Smooth muscle cell (in vitro differentiated cells): ENCODE measurements at regions not wholly inside any gene's neighbourhood (a gene's known extent, or its start where the extent isn't known, plus 50 kb on each side); places are given as distances from the start of the nearest gene placed in this dataset.

Experiments used
- DNase-seq: peaks from one replicate; lab custom pipeline; 2025; ENCODE audit not compliant: unreplicated experiment; lab: John Stamatoyannopoulos, UW
- H2AFZ ChIP-seq: fragments of 200-600 bp; sonication (generic); 2 replicates; pipeline ENCODE4 v1.6.0; 2016; ENCODE audit warnings: antibody characterized with exemption, low read depth, mild to moderate bottlenecking
- H3F3A ChIP-seq: fragments of 200-600 bp; sonication (generic); 2 replicates; pipeline ENCODE4 v1.6.0; 2017; ENCODE audit warnings: antibody characterized with exemption, low read depth
- H3K27ac ChIP-seq: fragments of 200-600 bp; sonication (generic); 2 replicates; pipeline ENCODE4 v1.5.1; 2016; ENCODE audit warnings: low read depth, mild to moderate bottlenecking
- H3K27me3 ChIP-seq: fragments of 200-600 bp; sonication (generic); 2 replicates; pipeline ENCODE4 v1.6.1; 2016; ENCODE audit warnings: low read depth, mild to moderate bottlenecking
- H3K36me3 ChIP-seq: fragments of 200-600 bp; sonication (generic); 2 replicates; pipeline ENCODE4 v1.5.1; 2016; ENCODE audit warnings: low read depth
- H3K4me1 ChIP-seq: fragments of 200-600 bp; sonication (generic); 2 replicates; pipeline ENCODE4 v1.5.1; 2016; ENCODE audit warnings: low read depth
- H3K4me2 ChIP-seq: fragments of 200-600 bp; sonication (generic); 2 replicates; pipeline ENCODE4 v1.6.0; 2016; ENCODE audit warnings: mild to moderate bottlenecking
- H3K4me3 ChIP-seq: fragments of 200-600 bp; sonication (generic); 2 replicates; pipeline ENCODE4 v1.5.1; 2016; ENCODE audit warnings: mild to moderate bottlenecking
- H3K79me2 ChIP-seq: fragments of 200-600 bp; sonication (generic); 2 replicates; pipeline ENCODE4 v1.6.0; 2016; ENCODE audit warnings: low read depth, mild to moderate bottlenecking
- H3K9ac ChIP-seq: fragments of 200-600 bp; sonication (generic); 2 replicates; pipeline ENCODE4 v1.6.0; 2016; ENCODE audit warnings: low read depth
- H3K9me3 ChIP-seq: fragments of 200-600 bp; sonication (generic); replicated peaks from 2 replicates; pipeline ENCODE4 v1.5.1; 2016; ENCODE audit warnings: low read depth
- H4K20me1 ChIP-seq: fragments of 200-600 bp; sonication (generic); 2 replicates; pipeline ENCODE4 v1.6.0; 2016; ENCODE audit warnings: low read depth
- WGBS: methylation state at CpG from one replicate; pipeline ENCODE4 v1.1.7; 2016; ENCODE audit warnings: low lambda C conversion rate; 5-methylcytosine and 5-hydroxymethylcytosine counted together
- TF ChIP-seq, protein P1 (sequence below): fragments of 200-600 bp; sonication (generic); IDR thresholded peaks from 2 replicates; pipeline ENCODE4 v1.5.1; 2017; ENCODE audit warnings: borderline replicate concordance, mild to moderate bottlenecking, antibody characterized with exemption; ENCODE audit not compliant: insufficient read depth, poor library complexity, severe bottlenecking

DNA sequence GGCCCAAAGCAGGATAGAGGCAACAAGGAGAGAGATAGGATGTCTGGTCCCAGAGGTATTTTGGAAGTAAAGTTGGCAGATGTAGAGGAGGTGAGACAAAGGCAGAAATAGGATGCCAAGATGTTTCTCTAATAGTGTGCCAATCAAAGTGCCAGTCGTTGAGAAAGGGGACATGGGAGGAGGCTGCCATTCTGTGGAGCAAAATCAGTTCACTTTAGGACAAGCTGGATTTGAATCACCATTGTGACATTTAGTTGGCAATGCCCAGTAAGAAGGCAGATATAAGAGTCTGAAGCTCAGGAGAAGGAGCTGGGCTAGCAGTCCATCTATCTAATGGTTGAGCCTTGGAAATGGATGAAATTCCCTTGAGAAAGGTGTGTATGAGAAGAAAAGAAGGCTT, 53.8 kb downstream of the ADRB2 start:
- Histone ChIP-seq H3K36me3 (no peaks in the 10 kb centered on the region), H3K4me2 (no peak overlapping the region), H3K4me3 (no peak overlapping the region), H3K27ac (no peak overlapping the region), H4K20me1 (no peaks in the 10 kb centered on the region), H2AFZ (no peak overlapping the region), H3K9me3 (no peaks in the 10 kb centered on the region), H3K27me3 (peaks cover 3% of the 10 kb centered on the region), H3K79me2 (no peaks in the 10 kb centered on the region), H3F3A (no peaks in the 10 kb centered on the region), H3K9ac (no peak overlapping the region), H3K4me1 (no peaks in the 10 kb centered on the region)
- TF ChIP-seq, protein P1, sequence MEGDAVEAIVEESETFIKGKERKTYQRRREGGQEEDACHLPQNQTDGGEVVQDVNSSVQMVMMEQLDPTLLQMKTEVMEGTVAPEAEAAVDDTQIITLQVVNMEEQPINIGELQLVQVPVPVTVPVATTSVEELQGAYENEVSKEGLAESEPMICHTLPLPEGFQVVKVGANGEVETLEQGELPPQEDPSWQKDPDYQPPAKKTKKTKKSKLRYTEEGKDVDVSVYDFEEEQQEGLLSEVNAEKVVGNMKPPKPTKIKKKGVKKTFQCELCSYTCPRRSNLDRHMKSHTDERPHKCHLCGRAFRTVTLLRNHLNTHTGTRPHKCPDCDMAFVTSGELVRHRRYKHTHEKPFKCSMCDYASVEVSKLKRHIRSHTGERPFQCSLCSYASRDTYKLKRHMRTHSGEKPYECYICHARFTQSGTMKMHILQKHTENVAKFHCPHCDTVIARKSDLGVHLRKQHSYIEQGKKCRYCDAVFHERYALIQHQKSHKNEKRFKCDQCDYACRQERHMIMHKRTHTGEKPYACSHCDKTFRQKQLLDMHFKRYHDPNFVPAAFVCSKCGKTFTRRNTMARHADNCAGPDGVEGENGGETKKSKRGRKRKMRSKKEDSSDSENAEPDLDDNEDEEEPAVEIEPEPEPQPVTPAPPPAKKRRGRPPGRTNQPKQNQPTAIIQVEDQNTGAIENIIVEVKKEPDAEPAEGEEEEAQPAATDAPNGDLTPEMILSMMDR: no peak
- WGBS: 92% methylated on average over 1 of the region's 1 CpG
- DNase-seq: no peak

DNA sequence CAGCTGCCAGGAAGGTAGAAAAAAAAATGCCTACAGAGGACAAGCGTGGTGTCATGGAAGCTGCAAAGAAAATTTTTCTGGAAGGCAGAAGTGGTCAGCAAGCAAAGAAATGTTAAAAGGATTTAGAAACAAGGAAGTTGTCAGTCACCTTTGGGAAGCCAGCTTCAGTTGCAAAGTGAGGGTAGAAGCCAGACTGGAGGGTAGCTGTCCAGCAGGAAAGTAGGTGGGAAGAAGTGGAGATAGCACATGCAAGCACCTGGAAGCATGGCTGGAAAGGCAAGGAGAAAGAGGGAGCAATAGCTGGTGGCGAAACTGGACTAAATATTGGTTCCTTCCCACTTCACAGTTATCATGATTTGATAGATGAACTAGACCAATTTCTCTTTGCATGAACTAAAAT, 54.3 kb downstream of the ADRB2 start:
- Histone ChIP-seq H3K4me3 (no peak overlapping the region), H3K4me1 (no peaks in the 10 kb centered on the region), H2AFZ (no peak overlapping the region), H3K9me3 (no peaks in the 10 kb centered on the region), H3F3A (no peaks in the 10 kb centered on the region), H4K20me1 (no peaks in the 10 kb centered on the region), H3K27ac (no peak overlapping the region), H3K4me2 (no peak overlapping the region), H3K79me2 (no peaks in the 10 kb centered on the region), H3K9ac (no peak overlapping the region), H3K27me3 (peaks cover 3% of the 10 kb centered on the region), H3K36me3 (no peaks in the 10 kb centered on the region)
- 84% methylated on average over 2 of the region's 2 CpGs for WGBS
- no peak for DNase-seq
- TF ChIP-seq, protein P1: no peak

DNA sequence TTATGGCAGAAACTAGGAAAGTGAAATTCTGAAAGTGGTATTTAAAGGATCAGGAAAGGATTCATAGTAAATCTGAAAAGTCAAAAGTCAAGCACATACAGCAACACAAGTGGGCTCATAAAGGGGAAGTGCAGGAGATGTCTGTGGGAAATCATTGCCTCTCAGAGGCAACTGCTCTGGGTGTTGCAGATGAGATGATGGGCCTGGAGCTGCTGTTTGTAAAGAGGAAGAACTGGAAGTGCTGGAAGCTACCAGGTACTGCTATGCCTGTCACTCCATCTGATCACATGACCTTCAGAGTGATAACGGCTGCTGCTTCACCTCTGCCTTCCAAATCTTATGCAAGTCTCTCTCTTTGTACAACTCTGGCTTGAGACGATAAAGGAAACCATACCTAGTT, 55.9 kb downstream of the ADRB2 start:
- Histone ChIP-seq H3K4me1 (no peaks in the 10 kb centered on the region), H3F3A (no peaks in the 10 kb centered on the region), H3K4me2 (no peak overlapping the region), H2AFZ (no peak overlapping the region), H3K9me3 (no peaks in the 10 kb centered on the region), H3K27ac (no peak overlapping the region), H3K9ac (no peak overlapping the region), H3K79me2 (no peaks in the 10 kb centered on the region), H3K27me3 (peaks cover 3% of the 10 kb centered on the region), H4K20me1 (no peaks in the 10 kb centered on the region), H3K36me3 (no peaks in the 10 kb centered on the region), H3K4me3 (no peak overlapping the region)
- WGBS: 67% methylated on average over 2 of the region's 2 CpGs
- no peak for DNase-seq
- TF ChIP-seq, protein P1: no peak

DNA sequence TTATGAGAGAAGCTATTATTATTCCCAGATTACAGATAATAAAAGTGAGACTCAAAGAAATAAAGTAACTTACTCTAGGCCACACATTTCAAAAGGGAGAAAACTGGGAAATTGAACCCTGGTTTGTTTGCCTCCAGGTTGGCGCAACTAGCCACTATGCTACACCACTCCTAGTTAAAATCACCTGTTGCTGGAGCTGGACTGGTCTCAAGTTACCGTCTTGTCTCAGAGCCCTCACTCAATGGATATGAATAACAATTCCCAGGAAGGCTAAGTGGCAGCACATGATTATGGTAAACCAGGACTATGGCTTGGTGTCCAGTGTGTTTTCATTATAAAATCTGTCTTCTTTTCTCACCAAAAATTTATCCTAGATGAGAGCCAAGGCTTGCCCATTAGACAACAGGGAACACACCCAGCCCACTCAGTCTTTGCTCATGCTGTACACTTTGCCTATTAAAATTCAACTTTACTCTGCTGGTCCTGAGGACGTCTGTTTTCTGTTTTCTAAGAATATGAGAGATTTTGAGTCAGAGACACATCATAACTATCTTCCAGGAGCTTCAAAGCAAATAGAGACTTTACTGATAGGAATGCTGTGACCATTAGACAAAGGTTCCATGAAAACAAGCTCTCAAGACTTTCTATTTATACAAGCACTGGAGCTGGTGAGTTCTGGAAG, 58.1 kb downstream of the ADRB2 start:
- H3K4me3 ChIP-seq: no peak overlapping the region
- H3K4me2 ChIP-seq: no peak overlapping the region
- TF ChIP-seq, protein P1: no peak
- no peak overlapping the region for H3K27ac ChIP-seq
- H3F3A ChIP-seq: no peaks in the 10 kb centered on the region
- no peaks in the 10 kb centered on the region for H3K9me3 ChIP-seq
- no peaks in the 10 kb centered on the region for H3K36me3 ChIP-seq
- no peak overlapping the region for H2AFZ ChIP-seq
- H4K20me1 ChIP-seq: no peaks in the 10 kb centered on the region
- H3K79me2 ChIP-seq: no peaks in the 10 kb centered on the region
- no peak for DNase-seq
- WGBS: 72% methylated on average over 3 of the region's 3 CpGs
- no peaks in the 10 kb centered on the region for H3K4me1 ChIP-seq
- H3K27me3 ChIP-seq: no peaks in the 10 kb centered on the region
- no peak overlapping the region for H3K9ac ChIP-seq
